ENCODE measurements at regions not wholly inside any gene's neighbourhood (a gene's known extent, or its start where the extent isn't known, plus 50 kb on each side); places are given as distances from the start of the nearest gene placed in this dataset.
"Not testable (repeated sequence)": the region's sequence is repeated elsewhere in the genome, so short reads cannot be mapped to it uniquely, and the experiment has no call there.

GRCh38 chr2:51981783-51982182 is 949.9 kb upstream of the NRXN1 start:
- DNase-seq, result no peak

DNA sequence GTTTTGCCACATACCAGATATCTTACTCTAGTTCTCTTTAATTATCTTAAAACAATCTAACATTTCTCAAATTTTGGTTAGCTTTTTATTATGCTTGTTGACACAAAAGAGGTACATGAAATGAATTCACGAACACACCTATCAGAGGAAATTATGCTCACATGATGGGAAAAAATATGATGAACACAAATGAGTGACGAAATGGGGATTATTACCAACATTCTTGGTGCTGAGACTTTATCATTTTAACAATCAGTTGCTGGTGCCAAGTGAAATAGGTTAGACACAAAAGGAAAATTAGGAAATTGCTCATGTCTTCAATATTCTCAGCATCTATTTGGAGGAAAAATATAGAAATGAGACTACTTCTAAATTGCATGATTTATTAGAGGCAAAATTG is 944.7 kb upstream of the NRXN1 start:
- no peak for DNase-seq

GRCh38 chr2:51971136-51971535 is 939.2 kb upstream of the NRXN1 start:
- DNase-seq, result no peak

GRCh38 chr2:51969347-51969746 is 937.4 kb upstream of the NRXN1 start:
- DNase-seq, result no peak

DNA sequence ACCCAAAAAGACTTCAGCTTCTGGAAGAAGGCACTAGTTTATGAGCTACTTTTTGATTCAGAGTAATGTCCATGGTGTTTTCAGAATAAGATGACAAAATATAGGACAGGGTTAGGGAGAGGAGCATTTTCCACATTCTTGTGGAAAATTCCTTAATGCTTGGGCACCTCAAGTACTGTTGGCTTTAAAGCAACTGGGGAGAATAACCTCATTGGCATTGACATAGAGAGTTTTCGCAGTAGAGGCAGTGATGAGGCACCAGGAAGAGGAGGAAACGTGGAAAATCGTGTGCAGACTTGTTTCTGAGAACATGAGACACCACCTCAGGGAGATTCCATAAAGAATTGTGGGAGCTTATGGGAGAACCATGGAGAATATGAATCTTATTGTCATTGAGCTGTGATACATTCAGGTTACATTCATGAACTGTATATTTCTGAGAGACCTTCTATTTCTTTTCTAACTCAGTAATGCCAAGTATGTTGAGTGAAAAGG is 929.0 kb upstream of the NRXN1 start:
- no peak for DNase-seq

GRCh38 chr2:51960281-51960680 is 928.3 kb upstream of the NRXN1 start:
- DNase-seq, result no peak

GRCh38 chr2:51959696-51960095 is 927.8 kb upstream of the NRXN1 start:
- DNase-seq, result no peak

DNA sequence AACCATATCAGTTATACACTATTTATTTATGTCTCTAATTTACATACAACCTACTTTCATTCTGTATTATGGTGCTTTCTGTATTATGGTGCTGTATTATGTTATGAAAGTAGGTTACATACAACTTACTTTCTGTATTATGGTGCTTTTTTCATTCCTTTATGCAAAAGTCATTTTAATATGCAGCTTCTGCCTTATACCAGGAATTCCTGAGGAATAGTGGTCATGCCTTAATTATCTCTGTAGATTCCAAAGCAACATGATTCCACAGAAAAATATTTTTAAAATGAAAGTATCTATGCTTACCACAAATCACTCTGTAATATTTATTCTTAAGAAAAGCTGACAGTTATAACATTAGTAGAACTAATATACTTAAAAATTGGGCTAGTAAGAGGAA is 922.0 kb upstream of the NRXN1 start:
- DNase-seq, result no peak

- DNase-seq, result no peak
These were observed 889.1 kb upstream of the NRXN1 start for GRCh38 chr2:51921076-51921475.

DNA sequence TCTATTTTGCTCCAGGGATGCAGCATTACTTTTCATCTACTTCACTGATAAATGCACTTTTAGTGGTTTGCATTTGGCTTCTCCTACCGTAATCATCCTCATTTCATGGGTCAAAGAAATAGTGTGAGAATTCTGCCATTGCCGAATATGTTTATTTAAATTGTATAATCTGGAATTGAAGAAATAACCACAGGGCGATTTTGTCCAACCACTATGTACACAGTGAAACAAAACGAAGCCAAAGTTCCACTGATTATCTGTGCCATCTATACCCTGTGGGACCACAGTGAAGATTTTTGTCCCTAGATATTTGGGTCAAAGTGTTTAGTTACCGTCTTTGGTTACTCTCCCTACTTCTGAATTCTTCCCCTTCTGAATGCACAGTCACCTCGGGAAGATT is 888.6 kb upstream of the NRXN1 start:
- DNase-seq, result no peak

GRCh38 chr2:51919395-51919794 is 887.5 kb upstream of the NRXN1 start:
- no peak for DNase-seq

DNA sequence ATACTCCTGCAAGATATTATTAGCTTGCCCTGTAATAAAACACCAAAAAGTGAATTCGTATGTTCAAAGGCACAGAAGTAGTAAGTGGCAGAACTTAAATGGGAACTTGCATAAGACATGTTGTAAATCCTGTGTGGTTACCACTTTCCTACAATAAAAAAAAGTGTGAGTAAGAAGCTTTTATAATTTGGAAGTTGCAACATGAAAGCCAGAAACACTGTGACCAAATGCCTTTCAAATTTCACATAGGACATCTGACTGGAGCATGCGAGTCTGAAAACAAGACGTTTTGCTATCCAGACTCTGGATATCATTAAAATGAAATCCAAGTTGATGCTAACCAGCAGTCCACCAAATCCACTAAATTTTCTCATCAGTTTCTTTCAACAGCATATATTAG is 886.2 kb upstream of the NRXN1 start:
- no peak for DNase-seq

DNA sequence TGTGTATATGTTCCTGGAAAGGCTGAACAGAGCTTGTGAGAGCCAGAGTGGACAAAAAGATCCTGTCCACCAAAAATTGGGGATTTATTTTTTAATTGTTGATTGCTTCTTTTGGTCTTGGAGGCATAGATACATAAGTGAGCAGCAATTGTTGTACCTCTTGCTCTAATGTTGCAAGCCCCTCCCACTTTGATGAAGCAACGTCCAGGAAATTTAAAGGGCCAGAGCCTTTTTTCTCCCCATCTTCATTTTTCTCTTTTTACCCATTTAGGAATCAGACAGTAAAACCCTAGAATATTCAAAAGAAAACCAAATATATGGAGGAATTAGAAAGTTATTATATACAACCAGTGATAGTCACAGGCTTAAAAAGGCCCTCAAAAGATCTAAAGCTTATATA is 871.8 kb upstream of the NRXN1 start:
- DNase-seq, result no peak

- no peak for DNase-seq
These were observed 867.7 kb upstream of the NRXN1 start for GRCh38 chr2:51899643-51900042.

GRCh38 chr2:51894584-51894983 is 862.7 kb upstream of the NRXN1 start:
- DNase-seq, result not testable (repeated sequence)

DNA sequence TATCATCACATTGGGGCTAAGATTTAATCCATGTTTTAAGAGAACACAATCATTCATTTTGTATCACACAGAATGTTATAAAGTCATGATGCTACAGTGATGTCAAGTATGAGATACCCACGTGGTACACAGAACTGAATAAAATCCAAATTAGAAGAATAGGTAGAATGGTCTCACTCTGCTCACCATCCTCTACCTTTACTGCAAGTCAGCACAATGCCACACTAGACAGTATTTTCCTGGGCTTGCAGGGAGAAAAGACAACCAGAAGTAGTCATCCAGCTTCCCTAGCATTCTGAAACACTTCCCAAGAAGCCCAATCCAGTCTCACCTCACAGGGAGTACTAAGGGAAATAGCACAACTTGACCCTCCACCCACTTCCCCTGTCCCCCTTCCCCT is 856.2 kb upstream of the NRXN1 start:
- DNase-seq, result no peak

- DNase-seq, result no peak
These were observed 849.7 kb upstream of the NRXN1 start for GRCh38 chr2:51881673-51882072.

- DNase-seq, result no peak
These were observed 848.2 kb upstream of the NRXN1 start for GRCh38 chr2:51880153-51880552.

GRCh38 chr2:51866361-51866760 is 834.4 kb upstream of the NRXN1 start:
- no peak for DNase-seq

DNA sequence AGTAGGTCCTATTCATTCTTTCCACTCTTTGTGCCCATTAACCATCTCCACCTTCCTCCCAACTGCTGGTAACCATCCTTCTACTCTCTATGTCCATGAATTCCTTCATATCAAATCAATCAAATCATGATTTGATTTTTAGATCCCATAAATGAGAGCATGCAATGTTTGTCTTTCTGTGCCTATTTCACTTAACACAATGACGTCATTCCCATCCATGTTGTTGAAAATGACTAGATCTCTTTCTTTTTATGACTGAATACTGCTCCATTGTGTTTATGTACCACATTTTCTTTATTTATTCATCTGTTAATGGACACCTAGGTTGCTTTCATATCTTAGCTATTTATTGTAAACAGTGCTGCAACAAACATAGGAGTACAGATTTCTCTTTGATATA is 827.3 kb upstream of the NRXN1 start:
- DNase-seq, result no peak

DNA sequence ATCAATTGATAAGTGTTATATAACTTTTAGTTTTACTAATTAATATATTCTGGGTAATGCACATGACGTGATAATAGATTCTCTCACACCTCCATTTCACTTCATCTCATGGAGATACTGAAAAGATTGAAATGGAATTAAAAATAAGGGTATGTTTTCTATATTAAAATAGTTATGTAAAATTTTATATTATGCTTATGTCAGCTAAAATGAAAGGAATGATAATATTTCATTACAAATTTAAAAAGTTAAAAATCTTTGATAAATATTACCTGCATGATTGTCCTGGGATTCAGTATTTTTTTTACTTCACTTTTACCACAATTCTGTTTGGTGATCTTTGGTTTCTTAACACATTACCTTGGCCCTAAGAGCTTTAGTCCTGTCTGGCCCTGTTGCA is 823.8 kb upstream of the NRXN1 start:
- DNase-seq, result no peak

- no peak for DNase-seq
These were observed 814.9 kb upstream of the NRXN1 start for GRCh38 chr2:51846796-51847195.

DNA sequence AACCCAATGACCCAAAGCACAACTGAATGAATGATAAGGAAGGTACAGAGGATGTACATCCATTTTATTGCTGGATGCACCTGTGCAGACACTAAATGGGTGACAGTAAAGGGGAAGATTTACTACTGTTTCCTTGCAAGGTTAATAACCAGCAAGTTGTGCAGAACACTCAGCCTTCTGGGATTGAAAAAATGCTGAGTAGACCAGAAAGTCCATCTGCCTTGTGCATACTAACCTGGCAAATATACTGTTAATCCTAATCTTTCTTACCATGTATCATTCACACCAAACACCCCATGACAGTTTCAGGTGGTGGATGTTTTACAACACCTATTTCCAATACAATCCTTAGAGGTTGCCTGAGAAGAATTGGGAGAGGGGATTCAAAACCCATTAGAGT is 814.1 kb upstream of the NRXN1 start:
- DNase-seq, result no peak

- DNase-seq, result no peak
These were observed 812.7 kb upstream of the NRXN1 start for GRCh38 chr2:51844596-51844995.

GRCh38 chr2:51829477-51829876 is 797.5 kb upstream of the NRXN1 start:
- DNase-seq, result no peak

- DNase-seq, result no peak
These were observed 793.9 kb upstream of the NRXN1 start for GRCh38 chr2:51825823-51826222.

All from inflammatory macrophage (primary cell).